HuH-7.5 (cell line): ENCODE measurements at regions not wholly inside any gene's neighbourhood (a gene's known extent, or its start where the extent isn't known, plus 50 kb on each side); places are given as distances from the start of the nearest gene placed in this dataset.

Experiments
- DNase-seq: peaks from one replicate; pipeline ENCODE4 v3.0.0; 2011; ENCODE audit warnings: low spot score

DNA sequence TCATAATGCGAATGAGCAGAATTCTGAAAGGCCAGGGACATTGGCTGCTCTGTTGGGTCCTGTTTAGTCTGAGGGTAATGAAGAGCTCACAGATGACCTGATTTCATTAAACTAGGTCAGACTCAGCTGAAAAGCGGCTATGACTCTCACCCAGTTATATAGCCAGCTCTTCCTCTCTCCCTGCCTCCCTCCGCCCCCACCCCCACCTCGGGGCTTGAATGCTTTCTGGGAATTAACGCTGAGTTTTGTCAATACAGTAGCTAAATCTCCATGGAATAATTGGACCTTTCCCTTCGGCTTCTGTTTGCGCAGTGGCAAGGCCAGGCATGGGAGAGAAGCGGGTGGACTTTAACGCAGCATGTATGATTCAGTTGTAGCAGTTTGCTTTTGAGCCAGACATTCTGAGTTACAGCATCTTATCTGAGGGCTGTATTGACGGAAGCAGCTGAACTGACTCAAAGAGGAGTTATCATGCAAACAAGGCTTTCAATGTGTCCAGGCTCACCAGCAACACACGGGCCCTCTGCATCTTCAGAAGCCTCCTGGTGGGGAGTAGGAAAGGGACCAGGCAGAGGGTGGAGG, 110.6 kb downstream of the MYCN start:
- DNase-seq: no peak

DNA sequence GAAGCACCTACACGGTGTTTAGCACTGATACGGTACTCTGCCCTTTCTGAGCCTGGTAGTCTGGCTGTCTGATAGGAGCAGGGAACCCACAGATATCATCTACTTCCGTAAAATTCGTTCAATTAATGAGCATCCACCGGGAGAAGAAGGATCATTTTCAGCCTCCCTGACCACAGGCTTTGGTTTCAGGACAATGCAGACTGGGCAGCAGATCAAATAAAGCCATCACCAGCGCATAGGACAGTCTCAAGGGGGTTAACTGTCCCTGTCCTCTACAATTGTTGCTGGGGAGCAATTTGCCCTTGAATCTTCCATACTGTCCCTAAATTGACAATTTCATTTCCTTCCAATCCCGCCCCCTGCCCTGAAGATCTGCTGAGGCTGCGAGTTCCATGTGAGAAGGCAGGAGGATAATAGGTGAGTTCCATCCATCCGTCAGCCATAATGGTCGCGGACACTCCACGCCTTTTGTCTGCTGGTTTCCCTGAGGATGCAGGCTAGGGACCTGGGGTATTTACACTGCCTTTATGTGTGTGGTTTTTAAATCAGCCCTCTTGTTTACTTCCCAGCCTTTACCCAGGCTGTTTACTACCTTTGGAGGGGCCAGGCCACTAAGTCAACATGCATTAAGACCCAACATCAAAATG, 110.0 kb downstream of the MYCN start:
- no peak for DNase-seq

GRCh38 chr2:16049406-16049805, 109.1 kb downstream of the MYCN start:
- no peak for DNase-seq

GRCh38 chr2:16048466-16048865, 108.1 kb downstream of the MYCN start:
- no peak for DNase-seq

- no peak for DNase-seq
Measured at GRCh38 chr2:16047701-16048100, 107.4 kb downstream of the MYCN start.

- no peak for DNase-seq
Measured at GRCh38 chr2:16046649-16047048, 106.3 kb downstream of the MYCN start.

DNA sequence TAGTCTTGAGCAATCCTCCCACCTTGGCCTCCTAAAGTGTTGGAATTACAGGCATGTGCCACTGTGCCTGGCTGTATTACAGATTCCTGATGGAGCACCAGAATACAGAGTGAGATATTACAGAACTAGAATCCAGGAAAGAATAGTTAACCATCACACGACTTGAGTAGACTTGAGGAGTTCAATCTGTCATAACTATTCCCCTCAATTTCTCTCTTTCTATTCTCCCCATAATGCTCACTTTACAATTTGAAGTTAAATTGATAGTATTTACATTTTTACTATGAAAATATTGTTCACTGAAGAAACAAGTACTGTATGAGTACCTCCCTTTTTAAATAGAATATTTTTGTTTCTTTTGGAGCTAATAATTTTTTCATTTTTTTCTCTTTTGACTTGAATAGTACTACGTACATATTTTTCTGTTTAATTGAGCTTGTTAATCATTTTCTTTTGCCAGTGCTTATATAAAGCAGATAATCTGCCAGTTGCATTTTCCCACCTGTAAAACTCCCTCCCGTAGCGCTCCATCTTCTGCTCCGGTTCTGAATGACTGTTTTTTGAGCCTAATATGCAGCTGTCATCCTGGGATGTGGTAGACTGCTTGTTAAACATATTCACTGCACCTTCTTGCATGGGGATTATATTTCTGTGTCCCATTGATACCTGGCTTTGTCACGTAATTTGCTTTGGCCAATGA, 105.5 kb downstream of the MYCN start:
- no peak for DNase-seq

DNA sequence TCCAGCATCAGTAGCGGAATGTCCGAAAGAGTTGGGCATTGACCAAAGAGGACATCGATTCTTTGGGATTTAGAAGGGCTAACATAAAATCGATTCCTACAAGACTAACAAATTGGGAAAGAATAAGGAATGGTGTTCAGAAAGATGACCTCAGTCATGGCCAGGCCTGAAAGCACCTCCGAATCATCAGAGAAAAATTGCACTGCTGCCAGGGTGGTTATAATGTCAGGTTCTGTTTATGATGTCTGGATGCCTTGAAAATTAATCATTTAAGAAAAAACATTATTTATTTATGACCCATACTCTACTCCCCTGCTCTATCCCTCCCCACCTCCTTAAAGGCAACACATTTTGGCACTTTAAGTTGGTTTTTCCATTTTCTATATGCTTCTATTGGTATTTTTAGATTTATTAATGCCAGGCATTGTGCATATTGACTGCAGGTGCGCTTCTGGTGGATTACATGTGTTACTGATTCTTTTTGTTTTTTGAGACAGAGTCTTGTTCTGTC, 104.7 kb downstream of the MYCN start:
- DNase-seq: no peak

DNA sequence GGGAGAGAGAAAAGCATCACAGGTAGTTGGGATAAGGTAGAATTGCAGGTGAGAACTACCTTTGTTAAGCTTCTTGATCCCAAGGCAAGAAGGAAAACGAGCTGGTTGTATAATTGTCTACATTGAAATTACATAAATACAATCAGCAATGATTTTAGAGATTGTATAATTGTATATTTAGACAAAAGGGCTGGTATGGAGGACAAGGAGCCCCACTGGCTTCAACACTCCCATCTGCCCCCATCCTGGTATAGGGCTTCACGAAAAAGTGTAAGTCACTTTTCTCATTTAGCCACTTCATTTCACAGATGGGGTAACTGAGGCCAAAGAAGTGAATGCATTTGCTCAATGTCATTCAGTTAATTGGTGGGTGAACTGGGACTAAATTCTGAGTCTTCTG, 103.3 kb downstream of the MYCN start:
- DNase-seq: no peak

DNA sequence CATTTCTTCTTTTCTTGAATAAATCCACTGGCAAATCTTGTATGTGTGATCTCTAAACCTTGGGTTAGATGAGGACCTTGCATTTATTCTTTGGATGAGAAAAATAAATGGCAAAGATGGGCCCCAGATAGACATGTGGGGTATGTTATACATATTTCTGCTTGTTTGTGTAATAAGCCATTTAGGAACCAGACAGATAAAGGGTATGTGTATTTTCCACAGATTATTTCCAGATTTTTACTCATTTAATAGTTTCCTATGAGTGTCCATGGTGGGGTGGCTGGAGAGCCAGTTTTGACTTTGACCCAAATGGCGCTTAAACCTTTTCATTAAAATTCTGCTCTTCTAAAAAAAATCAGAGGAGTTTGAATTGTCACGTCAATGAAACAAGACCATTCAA, 102.8 kb downstream of the MYCN start:
- DNase-seq: no peak

- no peak for DNase-seq
Measured at GRCh38 chr2:16042201-16042700, 101.9 kb downstream of the MYCN start.

DNA sequence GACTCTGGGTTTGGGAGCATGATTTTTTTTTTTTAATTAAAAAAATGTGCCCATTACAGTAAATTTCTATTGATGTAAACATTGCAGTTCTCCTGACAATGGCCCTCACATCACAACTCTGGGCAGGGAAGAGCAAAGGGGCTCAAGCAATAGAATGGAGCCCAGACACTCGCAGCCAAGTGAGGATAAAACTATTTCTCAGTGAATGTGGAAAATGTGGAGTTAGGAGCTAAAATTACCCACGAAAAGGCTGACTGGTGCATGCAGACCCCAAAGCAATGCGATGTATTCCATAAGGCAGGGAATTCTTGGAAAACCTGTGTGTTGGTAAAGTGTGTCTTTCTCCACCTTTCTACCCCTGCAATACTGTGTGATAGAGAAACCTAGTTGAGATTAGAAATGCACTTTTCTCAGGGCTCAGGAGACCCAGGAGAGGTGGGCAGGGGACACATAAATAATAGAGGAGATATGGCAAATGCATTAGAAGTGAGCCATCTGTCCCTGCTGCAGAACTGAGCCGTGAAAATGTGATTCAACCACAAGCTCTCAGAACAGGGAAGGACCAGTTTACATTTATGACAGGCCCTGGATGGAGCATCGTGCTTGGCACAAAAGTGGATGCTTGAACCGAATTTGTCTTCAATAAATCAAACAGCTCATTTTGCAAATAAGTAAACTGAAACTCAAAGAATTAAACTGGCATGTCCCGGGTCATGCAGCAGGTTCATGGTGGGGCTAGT, 100.1 kb downstream of the MYCN start:
- no peak for DNase-seq

DNA sequence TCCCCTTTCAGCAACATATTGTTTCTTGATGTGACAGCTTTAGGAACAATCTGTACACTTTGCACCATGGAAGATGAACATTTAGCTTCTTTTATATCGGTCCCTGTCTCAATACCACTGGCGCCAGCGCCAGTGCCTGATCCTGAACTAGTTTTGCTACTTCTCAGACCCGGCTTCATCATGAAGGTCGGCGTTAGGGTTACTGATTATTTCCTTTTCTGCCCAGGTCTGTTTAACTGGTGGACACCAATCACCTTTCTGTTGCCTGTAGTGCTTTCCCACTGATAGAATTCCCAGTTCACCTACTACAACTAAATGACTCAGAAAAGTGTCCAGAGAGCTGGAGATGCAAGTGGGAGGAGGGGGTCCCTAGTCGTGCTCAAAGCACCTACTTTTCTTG, 99.5 kb downstream of the MYCN start:
- DNase-seq: no peak

- no peak for DNase-seq
Measured at GRCh38 chr2:16039055-16039454, 98.7 kb downstream of the MYCN start.

- no peak for DNase-seq
Measured at GRCh38 chr2:16038621-16039020, 98.3 kb downstream of the MYCN start.

DNA sequence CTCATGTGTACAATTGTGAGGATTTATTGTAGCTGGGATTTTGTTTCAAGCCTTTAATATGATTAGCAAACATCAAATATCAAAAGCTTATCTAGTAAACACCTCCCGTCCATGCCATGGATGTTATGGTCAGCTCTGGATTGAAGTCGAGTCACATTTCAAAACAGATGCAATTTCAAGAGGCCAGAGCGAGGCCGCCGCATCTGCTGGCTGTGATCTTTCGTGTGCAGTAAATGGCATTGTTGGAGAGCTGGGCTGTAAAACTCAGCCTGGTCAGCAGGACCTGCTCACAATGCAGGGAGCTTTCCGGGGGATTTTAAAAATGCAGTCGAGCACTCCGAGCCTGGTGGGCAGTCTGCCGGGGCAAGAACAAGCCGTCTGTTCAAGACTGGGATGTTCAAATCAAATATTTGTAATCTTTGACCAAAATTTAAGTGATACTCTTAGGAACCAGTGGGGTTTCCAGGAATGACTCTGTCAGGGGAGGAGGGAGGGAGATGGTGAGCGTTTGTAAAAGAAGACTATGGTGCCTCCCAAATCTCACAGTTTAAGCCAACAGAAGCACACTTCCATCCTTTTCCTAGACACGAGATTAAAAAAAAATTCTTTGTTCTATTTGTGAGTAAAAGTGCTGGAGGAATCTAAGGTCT, 97.6 kb downstream of the MYCN start:
- DNase-seq: no peak

DNA sequence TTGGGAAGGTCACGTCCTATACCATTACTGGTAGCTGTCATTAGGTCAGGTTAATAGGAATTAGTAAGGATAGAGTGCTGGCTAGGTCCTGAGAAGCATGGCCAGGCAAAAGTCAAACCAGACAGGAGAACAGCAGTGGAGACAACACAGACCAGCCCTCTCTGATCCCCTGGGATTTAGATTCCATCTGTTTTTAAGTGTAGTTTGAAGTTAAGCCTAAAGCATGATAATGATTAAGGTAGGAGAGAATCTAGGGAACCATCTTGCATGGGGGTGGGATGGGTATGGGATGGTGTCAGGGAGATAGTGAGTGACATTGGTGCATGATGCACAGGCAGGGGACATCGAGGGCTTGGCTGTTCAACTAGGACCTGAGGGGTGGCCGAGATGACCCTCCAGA, 96.6 kb downstream of the MYCN start:
- no peak for DNase-seq

DNA sequence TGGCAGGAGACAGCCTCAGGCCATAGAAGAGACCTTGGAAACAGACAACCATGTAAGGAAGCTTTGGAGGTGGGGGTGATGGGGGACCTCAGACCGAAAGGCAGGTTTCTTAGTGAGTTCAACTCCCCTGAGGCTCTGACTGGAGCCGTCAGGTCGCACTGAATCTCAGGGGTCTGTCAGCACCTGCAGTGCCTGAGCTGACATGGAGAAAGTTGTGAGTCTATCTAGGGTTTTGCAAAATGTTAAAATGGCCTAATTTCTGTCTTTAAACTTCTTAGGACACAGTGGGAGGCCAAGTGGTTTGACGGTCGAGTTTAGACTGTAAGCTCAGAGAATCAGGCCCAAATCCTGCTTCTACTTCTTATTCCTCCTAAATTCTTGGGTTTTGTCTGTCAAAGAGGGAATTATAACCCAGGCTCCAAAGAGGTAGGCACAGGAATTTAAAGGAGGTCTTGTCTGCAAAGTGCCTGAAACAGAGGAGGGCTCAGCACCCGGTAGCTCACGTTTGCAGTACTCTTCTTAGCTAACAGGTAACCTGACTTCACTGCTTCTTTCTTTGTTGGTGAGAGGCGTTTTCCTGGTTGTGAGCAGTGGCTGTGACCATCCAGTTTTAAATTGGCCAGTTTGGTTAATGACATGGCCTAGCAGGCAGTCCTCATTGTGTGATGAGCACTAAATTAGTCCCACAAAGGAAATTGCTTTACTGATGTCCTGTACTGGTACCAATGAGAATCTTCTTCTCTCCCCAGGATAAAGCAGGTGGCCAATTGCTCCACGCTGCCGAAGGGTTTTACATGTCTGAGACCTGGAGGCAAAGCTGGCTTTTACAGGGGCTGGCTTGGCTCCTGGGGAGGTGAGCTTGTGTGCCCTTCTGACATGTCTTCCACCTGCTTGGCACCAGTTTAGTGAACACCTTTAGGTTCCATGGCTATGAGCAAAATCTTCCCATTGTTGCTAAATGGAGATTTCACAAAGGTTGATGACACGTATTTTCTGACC, 95.7 kb downstream of the MYCN start:
- no peak for DNase-seq

DNA sequence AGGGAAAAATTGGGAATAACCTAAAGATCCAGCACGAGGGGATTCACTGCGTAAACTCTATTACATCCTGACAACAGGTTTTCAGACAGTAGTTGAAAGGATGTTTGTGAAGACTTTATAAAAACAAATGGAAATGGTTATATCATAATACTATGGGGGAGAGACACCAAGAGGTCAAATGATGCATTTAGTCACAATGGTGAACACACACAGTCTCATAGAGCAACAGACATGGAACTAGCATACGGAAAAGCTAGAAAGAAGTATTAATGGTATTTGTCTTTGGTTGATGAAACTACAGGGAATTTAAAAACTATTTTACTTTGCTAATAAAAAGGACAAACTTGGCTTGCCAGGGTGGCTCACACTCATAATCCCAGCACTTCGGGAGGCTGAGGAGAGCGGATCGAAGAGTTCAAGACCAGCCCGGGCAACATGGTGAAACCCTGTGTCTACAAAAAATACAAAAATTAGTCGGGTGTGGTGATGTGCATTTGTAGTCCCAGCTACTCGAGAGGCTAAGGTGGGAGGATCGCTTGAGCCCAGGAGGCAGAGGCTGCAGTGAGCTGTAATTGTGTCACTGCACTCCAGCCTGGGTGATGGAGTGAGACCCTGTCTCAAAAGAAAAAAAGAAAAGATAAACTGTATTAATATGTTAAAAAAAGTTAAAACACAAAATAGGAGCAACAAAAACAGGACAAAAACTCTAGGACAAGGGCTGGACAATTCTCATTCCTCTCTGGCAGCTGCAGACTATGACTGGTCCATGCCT, 94.8 kb downstream of the MYCN start:
- DNase-seq: no peak
